Bronchial epithelial cell (primary cell): ENCODE measurements at regions not wholly inside any gene's neighbourhood (a gene's known extent, or its start where the extent isn't known, plus 50 kb on each side); places are given as distances from the start of the nearest gene placed in this dataset.
"Not testable (repeated sequence)": the region's sequence is repeated elsewhere in the genome, so short reads cannot be mapped to it uniquely, and the experiment has no call there.

Source experiments
- DNase-seq: peaks from one replicate; pipeline ENCODE4 v3.0.0-alpha.2; 2010; ENCODE audit warnings: low read depth
- FAIRE-seq: peaks from 2 replicates; lab custom pipeline; 2011; peaks lifted over from hg19 to GRCh38; lab: Jason Lieb, UNC
- H3K27me3 ChIP-seq: 2 replicates; pipeline ENCODE4 v1.5.1; 2011; ENCODE audit warnings: low read length; ENCODE audit not compliant: control insufficient read depth, insufficient read depth
- H3K36me3 ChIP-seq: 2 replicates; pipeline ENCODE4 v1.5.1; 2011; ENCODE audit warnings: low read length; ENCODE audit not compliant: control insufficient read depth, insufficient read depth
- H3K4me3 ChIP-seq: 2 replicates; pipeline ENCODE4 v1.5.1; 2011; ENCODE audit warnings: mild to moderate bottlenecking, low read depth, low read length, control low read depth
- TF ChIP-seq, protein P1 (sequence below): IDR thresholded peaks from 2 replicates; pipeline ENCODE4 v1.5.1; 2011; ENCODE audit warnings: mild to moderate bottlenecking, moderate library complexity, low read length, control low read depth, inconsistent platforms; ENCODE audit not compliant: insufficient read depth, severe bottlenecking

DNA sequence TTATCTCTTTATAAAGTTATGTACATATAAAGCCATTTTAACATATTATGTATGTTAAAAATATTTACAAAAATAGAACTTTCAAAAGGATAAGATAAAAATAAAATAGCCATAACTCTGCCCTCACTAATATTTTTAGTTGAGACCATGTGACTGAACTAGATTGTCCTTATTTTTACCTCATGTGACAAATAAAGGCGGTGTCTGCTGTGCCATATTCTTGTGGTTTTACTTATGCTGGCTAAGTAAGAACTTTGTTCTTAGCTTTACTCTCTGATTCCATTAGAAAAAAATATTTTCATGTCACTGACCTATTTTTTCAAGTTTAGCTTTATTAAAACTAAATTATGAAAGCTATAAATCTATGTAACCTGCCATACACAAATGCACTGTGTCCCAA, 135.6 kb upstream of the TSC22D1 start:
- Histone ChIP-seq H3K27me3 (no peaks in the 10 kb centered on the region), H3K36me3 (no peaks in the 10 kb centered on the region), H3K4me3 (no peak overlapping the region)
- TF ChIP-seq, protein P1, sequence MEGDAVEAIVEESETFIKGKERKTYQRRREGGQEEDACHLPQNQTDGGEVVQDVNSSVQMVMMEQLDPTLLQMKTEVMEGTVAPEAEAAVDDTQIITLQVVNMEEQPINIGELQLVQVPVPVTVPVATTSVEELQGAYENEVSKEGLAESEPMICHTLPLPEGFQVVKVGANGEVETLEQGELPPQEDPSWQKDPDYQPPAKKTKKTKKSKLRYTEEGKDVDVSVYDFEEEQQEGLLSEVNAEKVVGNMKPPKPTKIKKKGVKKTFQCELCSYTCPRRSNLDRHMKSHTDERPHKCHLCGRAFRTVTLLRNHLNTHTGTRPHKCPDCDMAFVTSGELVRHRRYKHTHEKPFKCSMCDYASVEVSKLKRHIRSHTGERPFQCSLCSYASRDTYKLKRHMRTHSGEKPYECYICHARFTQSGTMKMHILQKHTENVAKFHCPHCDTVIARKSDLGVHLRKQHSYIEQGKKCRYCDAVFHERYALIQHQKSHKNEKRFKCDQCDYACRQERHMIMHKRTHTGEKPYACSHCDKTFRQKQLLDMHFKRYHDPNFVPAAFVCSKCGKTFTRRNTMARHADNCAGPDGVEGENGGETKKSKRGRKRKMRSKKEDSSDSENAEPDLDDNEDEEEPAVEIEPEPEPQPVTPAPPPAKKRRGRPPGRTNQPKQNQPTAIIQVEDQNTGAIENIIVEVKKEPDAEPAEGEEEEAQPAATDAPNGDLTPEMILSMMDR, result no peak
- FAIRE-seq (no peak), DNase-seq (no peak)

DNA sequence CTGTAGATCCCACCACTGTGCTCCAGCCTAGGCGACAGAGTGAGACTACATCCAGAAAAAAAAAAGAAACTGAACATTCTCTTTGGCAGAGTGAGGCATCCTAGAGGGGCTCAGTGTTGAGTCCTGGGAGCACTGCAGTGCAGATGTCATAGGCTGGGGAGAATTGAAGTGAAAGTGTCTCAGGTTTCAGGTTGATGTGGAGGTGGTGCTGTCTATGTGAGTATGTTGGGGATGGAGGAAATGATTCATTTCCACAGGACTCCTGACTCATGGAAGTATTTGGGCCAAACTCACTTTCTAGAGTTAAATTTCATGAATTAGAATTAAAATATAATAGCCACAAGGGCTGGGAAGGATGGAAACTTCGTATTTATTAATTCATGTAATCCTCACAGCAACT, 134.4 kb upstream of the TSC22D1 start:
- H3K4me3 ChIP-seq, result no peak overlapping the region
- no peaks in the 10 kb centered on the region for H3K27me3 ChIP-seq
- TF ChIP-seq, protein P1, result no peak
- FAIRE-seq, result no peak
- peak; percentile 97 for DNase-seq
- H3K36me3 ChIP-seq, result no peaks in the 10 kb centered on the region

DNA sequence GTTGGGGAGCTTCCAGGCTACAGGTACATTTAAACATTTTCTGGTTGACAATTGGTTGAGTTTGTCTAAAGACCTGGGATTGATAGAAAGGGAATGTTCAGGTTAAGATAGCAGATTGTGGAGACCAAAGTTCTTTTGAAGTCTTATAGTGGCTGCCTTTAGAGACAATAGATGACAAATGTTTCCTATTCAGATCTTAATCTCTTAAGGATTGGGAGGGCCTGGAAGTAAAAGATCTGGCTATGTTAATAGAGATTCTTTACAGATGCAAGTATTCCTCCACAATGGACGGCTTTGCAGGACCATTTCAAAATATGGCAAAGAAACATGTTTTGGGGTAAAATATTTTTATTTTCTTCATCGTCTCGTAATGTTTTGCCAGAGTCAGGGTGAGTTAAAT, 128.7 kb upstream of the TSC22D1 start:
- not testable (repeated sequence) for DNase-seq, H3K36me3 ChIP-seq, H3K27me3 ChIP-seq, FAIRE-seq, H3K4me3 ChIP-seq

DNA sequence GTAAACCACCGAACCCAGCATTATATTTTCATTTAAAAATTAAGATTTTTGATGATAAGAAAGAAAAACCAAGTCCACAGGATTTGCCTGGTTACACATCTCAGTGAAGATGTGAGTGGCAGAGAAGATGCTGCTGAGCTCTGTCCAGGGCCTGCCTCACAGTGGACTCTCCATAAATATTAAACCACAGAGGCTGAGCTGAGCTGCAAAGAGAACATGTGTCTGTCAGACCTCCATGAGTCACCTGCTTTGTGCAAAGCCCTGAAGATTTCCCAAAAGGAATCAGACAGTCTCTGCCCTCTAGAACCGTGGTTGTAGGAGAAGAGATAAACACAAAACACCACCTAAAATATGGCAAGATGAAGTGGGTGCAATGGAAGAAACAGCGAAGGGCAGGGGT, 127.2 kb upstream of the TSC22D1 start:
- DNase-seq, result peak; percentile 48
- TF ChIP-seq, protein P1, result no peak
- H3K27me3 ChIP-seq, result no peaks in the 10 kb centered on the region
- FAIRE-seq, result no peak
- no peak overlapping the region for H3K4me3 ChIP-seq
- H3K36me3 ChIP-seq, result no peaks in the 10 kb centered on the region

DNA sequence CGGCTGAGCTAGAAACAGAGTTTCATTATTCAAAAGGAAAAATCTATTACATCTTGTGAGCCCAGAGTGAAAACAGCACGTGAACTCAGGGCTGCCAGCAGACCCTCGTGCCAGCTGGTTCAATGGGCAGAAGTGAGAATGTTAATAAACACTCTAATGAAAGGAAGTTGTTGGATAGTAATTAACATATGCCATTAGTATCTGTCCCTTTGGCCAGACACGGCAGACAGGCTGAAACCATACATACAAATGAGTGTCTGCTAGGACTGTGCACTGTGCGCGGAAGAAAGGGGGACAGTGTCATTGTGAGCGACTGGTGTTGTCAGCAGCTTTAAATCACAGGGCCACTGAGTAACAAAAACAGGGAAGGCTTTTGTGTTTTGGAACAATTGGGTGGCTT, 121.9 kb upstream of the TSC22D1 start:
- Histone ChIP-seq H3K4me3 (no peak overlapping the region), H3K27me3 (no peaks in the 10 kb centered on the region), H3K36me3 (no peaks in the 10 kb centered on the region)
- TF ChIP-seq, protein P1, result no peak
- DNase-seq, result no peak
- FAIRE-seq, result no peak

DNA sequence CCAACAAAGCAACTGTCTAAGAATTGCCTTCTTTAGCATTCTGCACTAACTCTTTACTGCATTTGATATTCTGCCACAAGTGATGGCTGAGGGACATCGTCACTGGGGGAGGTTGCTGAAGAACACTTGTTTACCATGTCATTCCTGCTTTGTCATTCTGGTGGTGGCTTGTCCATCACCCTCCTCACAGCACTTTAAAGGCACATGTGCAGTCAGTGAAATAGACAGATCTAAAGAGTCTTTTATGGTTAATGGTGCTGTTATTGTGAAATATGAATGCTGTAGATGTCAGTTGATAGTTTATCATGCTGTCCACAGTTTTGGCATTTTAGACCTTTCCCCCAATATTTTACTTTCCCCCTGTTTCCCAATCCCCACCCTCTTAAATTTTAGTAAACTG, 120.9 kb upstream of the TSC22D1 start:
- H3K36me3 ChIP-seq, result no peaks in the 10 kb centered on the region

More for the DNA sequence above, 120.9 kb upstream of the TSC22D1 start:
- no peak for DNase-seq
- Histone ChIP-seq H3K27me3 (no peaks in the 10 kb centered on the region), H3K4me3 (no peak overlapping the region)
- TF ChIP-seq, protein P1, result no peak
- FAIRE-seq, result peak; percentile 28
